GM12864 (cell line): ENCODE measurements at regions not wholly inside any gene's neighbourhood (a gene's known extent, or its start where the extent isn't known, plus 50 kb on each side); places are given as distances from the start of the nearest gene placed in this dataset.

ENCODE experiments used
- DNase-seq: peaks from one replicate; pipeline ENCODE4 v3.0.0-alpha.2; 2011; ENCODE audit warnings: low read depth
- H3K4me3 ChIP-seq: 2 replicates; pipeline ENCODE4 v1.5.1; 2011; ENCODE audit warnings: mild to moderate bottlenecking, low read depth, low read length, control low read depth
- TF ChIP-seq, protein P1 (sequence below): IDR thresholded peaks from 2 replicates; pipeline ENCODE4 v1.5.1; 2011; ENCODE audit warnings: low read depth, mild to moderate bottlenecking, moderate library complexity, low read length, control low read depth, inconsistent platforms; ENCODE audit errors: missing control alignments

- TF ChIP-seq, protein P1, sequence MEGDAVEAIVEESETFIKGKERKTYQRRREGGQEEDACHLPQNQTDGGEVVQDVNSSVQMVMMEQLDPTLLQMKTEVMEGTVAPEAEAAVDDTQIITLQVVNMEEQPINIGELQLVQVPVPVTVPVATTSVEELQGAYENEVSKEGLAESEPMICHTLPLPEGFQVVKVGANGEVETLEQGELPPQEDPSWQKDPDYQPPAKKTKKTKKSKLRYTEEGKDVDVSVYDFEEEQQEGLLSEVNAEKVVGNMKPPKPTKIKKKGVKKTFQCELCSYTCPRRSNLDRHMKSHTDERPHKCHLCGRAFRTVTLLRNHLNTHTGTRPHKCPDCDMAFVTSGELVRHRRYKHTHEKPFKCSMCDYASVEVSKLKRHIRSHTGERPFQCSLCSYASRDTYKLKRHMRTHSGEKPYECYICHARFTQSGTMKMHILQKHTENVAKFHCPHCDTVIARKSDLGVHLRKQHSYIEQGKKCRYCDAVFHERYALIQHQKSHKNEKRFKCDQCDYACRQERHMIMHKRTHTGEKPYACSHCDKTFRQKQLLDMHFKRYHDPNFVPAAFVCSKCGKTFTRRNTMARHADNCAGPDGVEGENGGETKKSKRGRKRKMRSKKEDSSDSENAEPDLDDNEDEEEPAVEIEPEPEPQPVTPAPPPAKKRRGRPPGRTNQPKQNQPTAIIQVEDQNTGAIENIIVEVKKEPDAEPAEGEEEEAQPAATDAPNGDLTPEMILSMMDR, result no peak
- no peak for DNase-seq
- no peak overlapping the region for H3K4me3 ChIP-seq
These were observed 266.2 kb upstream of the LDB2 start for GRCh38 chr4:17164666-17165065.

- DNase-seq, result no peak
- TF ChIP-seq, protein P1, result no peak
- no peak overlapping the region for H3K4me3 ChIP-seq
These were observed 264.8 kb upstream of the LDB2 start for GRCh38 chr4:17163156-17163771.

DNA sequence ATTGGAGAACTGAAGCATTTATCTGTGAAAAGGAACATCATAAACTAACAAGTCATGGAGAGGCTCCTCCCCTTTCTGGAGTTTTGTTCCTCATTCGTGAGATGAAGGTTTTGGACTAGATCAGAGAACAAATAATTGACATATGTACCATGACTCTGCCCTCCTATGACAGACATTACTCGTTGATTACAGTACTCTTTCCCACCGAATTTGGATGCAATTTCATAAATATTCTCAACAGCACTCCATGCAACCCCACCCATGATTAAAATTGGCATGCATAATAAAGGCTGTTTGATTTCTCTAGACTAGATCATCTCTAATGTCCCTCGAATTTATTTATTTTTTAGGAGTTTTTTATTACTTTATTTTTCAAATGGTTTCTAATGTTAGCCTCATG lies 258.9 kb upstream of the LDB2 start:
- no peak for DNase-seq
- TF ChIP-seq, protein P1, result no peak

DNA sequence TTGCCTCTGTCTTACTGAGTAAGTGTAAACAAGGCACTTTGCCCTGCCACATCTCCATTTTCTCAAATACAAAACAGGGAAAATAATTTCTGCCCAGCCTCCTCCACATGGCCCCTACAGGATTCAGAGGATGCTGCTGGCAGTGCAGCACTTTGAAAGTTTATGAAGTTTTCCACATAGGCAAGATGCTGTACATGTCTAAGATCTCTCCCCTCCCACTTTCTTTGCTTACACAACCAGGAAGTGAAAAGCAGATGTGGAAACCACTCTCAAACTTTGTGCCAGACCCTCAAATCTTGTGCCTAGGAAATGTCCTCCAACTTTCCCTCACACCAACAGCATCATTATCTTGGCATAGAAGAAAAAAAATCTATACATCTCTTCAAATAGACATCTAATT lies 257.0 kb upstream of the LDB2 start:
- DNase-seq, result no peak
- no peak overlapping the region for H3K4me3 ChIP-seq
- TF ChIP-seq, protein P1, result no peak

More for the DNA sequence above, 258.9 kb upstream of the LDB2 start:
- no peak overlapping the region for H3K4me3 ChIP-seq

DNA sequence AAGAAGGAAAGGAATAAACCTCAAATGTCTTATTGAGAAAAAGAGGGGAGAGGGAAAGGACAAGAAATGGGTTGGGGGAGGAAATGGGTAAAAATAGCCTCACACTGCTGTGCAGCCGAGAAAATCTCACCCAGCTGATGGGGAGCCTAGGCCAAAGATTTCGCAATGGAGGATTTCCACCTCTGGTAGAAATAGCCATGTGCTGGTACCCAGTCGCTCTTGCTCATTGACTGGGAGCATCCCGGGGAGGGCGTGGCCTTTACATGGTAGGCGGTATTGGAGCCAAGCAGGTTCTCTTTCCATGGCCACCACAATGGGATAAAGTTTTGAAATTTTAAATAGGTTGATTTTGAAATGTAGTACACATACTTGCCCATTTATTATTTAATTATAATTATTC lies 255.1 kb upstream of the LDB2 start:
- no peak overlapping the region for H3K4me3 ChIP-seq
- DNase-seq, result no peak
- TF ChIP-seq, protein P1, result no peak

DNA sequence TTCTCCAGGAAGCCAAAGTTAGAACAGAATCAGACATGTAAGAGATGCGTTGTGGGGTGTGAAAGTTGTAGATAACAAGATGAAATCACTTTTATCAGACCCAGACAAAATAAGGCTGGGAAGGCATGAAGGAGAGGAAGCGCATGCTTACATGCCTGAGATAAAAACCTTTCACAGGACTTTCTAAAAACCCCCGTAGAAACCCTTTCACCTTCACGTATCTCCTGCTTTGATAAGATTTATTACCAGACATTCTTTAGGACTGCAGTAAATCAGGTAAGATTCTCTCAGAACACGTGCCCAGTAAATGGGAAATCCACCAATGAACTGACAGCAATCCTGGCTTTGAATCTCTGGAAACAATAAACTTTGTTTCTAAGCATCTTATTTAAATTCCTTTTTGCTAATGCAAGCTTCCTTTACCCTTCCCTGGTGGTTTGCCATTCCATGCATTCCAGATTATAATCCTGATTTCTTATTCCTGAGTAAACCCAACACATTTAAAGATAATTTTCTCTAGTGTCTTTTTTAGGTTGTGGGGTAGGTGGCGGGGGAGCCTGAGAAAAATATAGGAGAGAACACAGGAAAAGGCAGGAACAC lies 254.6 kb upstream of the LDB2 start:
- DNase-seq, result no peak
- TF ChIP-seq, protein P1, result no peak
- no peak overlapping the region for H3K4me3 ChIP-seq

DNA sequence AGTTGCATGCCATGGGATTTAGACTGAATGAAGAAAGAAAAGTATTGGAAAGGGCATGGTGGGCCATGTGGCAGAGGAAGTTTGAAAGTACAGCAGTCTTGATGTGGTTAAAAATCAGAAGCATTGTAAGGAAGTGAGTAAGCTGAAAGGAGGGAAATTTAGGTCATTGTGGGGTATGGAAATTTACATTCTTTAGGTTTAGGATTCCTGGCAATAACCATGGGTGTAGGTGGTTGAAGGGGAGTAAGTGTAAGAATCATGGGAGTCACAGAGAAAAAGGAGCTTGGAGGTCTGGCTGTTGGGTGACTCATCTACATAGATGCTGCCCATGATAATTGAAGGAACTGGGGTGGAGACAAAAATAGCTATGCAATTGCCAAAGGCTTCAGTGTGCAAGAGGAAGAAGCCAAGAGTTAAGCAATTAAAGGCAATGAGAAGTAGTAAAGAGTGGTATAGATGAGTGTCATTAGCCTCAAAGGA lies 243.8 kb upstream of the LDB2 start:
- no peak overlapping the region for H3K4me3 ChIP-seq
- DNase-seq, result no peak
- TF ChIP-seq, protein P1, result no peak
